SK-N-MC (cell line): ENCODE measurements at regions not wholly inside any gene's neighbourhood (a gene's known extent, or its start where the extent isn't known, plus 50 kb on each side); places are given as distances from the start of the nearest gene placed in this dataset.

Experiments used
- EZH2 ChIP-seq: fragments of 200-600 bp; sonication (generic); IDR thresholded peaks from one replicate; pipeline ENCODE4 v1.6.1; 2017; ENCODE audit warnings: antibody characterized with exemption
- POLR2AphosphoS5 ChIP-seq: IDR thresholded peaks from 2 replicates; pipeline ENCODE4 v1.6.1; 2012; ENCODE audit warnings: mild to moderate bottlenecking, low read depth, low read length, borderline replicate concordance

DNA sequence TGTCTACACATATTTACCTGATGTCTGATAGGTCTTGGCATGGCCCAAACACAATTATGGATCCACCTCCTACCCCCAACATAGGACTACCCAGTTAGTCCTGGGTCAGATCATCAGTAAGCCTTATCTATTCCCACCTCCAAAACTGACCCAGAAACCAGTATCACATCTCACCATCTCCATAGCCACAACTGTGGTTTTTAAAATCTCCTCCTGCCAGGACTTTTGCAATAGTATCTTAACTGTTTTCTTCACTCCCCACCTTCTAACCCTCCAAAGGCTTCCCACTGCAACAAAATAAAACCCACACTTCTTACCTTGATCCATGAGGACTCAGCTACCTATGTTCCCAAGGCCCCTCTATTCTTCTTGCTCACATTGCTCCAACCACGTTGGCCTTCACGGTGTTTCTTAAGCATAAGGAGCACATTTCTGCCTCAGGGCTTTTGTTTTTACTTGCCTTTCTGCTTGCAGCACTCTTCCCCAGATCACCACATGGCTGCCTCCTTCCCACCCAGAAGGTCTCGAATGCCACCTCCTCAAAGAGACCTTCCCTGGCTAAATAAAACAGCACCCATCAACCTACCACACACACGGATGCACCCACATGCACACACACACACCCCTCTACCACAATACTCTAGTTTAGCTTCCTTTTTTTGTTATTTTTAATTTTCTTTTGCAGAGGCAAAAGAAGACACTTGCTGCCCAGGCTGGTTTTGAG, 125.9 kb upstream of the SLC1A4 start:
- no peak for TF ChIP-seq POLR2AphosphoS5
- TF ChIP-seq EZH2 = no peak
